Omental fat pad (tissue), 3 donors: ENCODE measurements at regions not wholly inside any gene's neighbourhood (a gene's known extent, or its start where the extent isn't known, plus 50 kb on each side); places are given as distances from the start of the nearest gene placed in this dataset.

Experiments
- ATAC-seq: fragments of 150-250 bp; one replicate; pipeline ENCODE4 v1.9.1; 2016; ENCODE audit warnings: mild to moderate bottlenecking, moderate library complexity; ENCODE audit not compliant: low FRiP score
- DNase-seq: peaks from one replicate; pipeline ENCODE4 v3.0.0-alpha.2; 2019; ENCODE audit warnings: low spot score
- CTCF ChIP-seq, 3 donors: fragments of 450-650 bp; IDR thresholded peaks; one replicate each; pipeline ENCODE4 v1.5.1; 2016 to 2017; ENCODE audit warnings: antibody characterized with exemption in 3 of 3, mild to moderate bottlenecking in 3 of 3, moderate library complexity in 2 of 3

GRCh38 chr12:60101715-60102114 is 505.9 kb downstream of the SLC16A7 start:
- no peak for DNase-seq
- no peak for TF ChIP-seq CTCF (IDR thresholded peaks at IDR 0.05)
- no peak for ATAC-seq

- DNase-seq (no peak), ATAC-seq (no peak)
- TF ChIP-seq CTCF (IDR thresholded peaks at IDR 0.05) = no peak
Observed at GRCh38 chr12:60106214-60106613, 510.4 kb downstream of the SLC16A7 start.

- ATAC-seq (no peak), DNase-seq (no peak)
- no peak for TF ChIP-seq CTCF (IDR thresholded peaks at IDR 0.05)
Observed at GRCh38 chr12:60107992-60108391, 512.2 kb downstream of the SLC16A7 start.

GRCh38 chr12:60112063-60112462 is 516.2 kb downstream of the SLC16A7 start:
- DNase-seq = no peak
- ATAC-seq = no peak
- TF ChIP-seq CTCF (IDR thresholded peaks at IDR 0.05) = no peak

- ATAC-seq (no peak), DNase-seq (no peak)
- TF ChIP-seq CTCF (IDR thresholded peaks at IDR 0.05) = no peak
Observed at GRCh38 chr12:60112763-60113162, 516.9 kb downstream of the SLC16A7 start.

GRCh38 chr12:60114169-60114568 is 518.3 kb downstream of the SLC16A7 start:
- DNase-seq (no peak), ATAC-seq (no peak)
- no peak for TF ChIP-seq CTCF (IDR thresholded peaks at IDR 0.05)

- DNase-seq = no peak
- no peak for TF ChIP-seq CTCF (IDR thresholded peaks at IDR 0.05)
- no peak for ATAC-seq
Observed at GRCh38 chr12:60119327-60119726, 523.5 kb downstream of the SLC16A7 start.
